Endothelial cell of umbilical vein (primary cell): ENCODE measurements at regions not wholly inside any gene's neighbourhood (a gene's known extent, or its start where the extent isn't known, plus 50 kb on each side); places are given as distances from the start of the nearest gene placed in this dataset.

Experiments used
- EZH2 ChIP-seq: IDR thresholded peaks from 2 replicates; pipeline ENCODE4 v1.6.1; 2012; ENCODE audit warnings: borderline replicate concordance, low read depth, mild to moderate bottlenecking, moderate library complexity, low read length, inconsistent platforms; ENCODE audit not compliant: severe bottlenecking
- FOS ChIP-seq: IDR thresholded peaks from 2 replicates; pipeline ENCODE4 v1.6.1; 2011; ENCODE audit warnings: mild to moderate bottlenecking, low read length, moderate library complexity, borderline replicate concordance; ENCODE audit not compliant: insufficient read depth
- GATA2 ChIP-seq: IDR thresholded peaks from 2 replicates; pipeline ENCODE4 v1.7.0; 2011; ENCODE audit warnings: low read depth, mild to moderate bottlenecking, moderate library complexity, mixed read lengths, low read length; ENCODE audit not compliant: insufficient read length, insufficient read depth
- POLR2A ChIP-seq: IDR thresholded peaks from 2 replicates; pipeline ENCODE4 v1.6.1; 2012; ENCODE audit warnings: low read depth, mild to moderate bottlenecking, control low read depth, low read length
- POLR2AphosphoS5 ChIP-seq: IDR thresholded peaks from 2 replicates; pipeline ENCODE4 v1.6.1; 2012; ENCODE audit warnings: low read depth, mild to moderate bottlenecking, control low read depth, low read length, moderate library complexity; ENCODE audit not compliant: insufficient read depth
- TF ChIP-seq, protein P1 (sequence below), 2 donors: IDR thresholded peaks; 1 replicate in 1 of 2; 2 replicates in 1 of 2; pipeline ENCODE4 v1.5.1; 2011; ENCODE audit warnings: low read length in 2 of 2, mild to moderate bottlenecking in 2 of 2, moderate library complexity in 2 of 2, control low read depth in 1 of 2, inconsistent platforms in 1 of 2, low read depth in 1 of 2; ENCODE audit not compliant: insufficient read depth in 1 of 2; ENCODE audit errors: extremely low read depth in 1 of 2

- TF ChIP-seq, protein P1, sequence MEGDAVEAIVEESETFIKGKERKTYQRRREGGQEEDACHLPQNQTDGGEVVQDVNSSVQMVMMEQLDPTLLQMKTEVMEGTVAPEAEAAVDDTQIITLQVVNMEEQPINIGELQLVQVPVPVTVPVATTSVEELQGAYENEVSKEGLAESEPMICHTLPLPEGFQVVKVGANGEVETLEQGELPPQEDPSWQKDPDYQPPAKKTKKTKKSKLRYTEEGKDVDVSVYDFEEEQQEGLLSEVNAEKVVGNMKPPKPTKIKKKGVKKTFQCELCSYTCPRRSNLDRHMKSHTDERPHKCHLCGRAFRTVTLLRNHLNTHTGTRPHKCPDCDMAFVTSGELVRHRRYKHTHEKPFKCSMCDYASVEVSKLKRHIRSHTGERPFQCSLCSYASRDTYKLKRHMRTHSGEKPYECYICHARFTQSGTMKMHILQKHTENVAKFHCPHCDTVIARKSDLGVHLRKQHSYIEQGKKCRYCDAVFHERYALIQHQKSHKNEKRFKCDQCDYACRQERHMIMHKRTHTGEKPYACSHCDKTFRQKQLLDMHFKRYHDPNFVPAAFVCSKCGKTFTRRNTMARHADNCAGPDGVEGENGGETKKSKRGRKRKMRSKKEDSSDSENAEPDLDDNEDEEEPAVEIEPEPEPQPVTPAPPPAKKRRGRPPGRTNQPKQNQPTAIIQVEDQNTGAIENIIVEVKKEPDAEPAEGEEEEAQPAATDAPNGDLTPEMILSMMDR (IDR thresholded peaks at IDR 0.05; ENCODE audit: extremely low read depth in 1 of 2, insufficient read depth in 1 of 2, low read depth in 1 of 2, low read length in 2 of 2) = no peak
- TF ChIP-seq EZH2 = no peak
- TF ChIP-seq POLR2A = no peak
- no peak for TF ChIP-seq POLR2AphosphoS5
- no peak for TF ChIP-seq FOS
- TF ChIP-seq GATA2 = no peak
Measured at GRCh38 chr1:91120421-91120820, 98.6 kb upstream of the ZNF644 start.
